ENCODE measurements at regions not wholly inside any gene's neighbourhood (a gene's known extent, or its start where the extent isn't known, plus 50 kb on each side); places are given as distances from the start of the nearest gene placed in this dataset.

DNA sequence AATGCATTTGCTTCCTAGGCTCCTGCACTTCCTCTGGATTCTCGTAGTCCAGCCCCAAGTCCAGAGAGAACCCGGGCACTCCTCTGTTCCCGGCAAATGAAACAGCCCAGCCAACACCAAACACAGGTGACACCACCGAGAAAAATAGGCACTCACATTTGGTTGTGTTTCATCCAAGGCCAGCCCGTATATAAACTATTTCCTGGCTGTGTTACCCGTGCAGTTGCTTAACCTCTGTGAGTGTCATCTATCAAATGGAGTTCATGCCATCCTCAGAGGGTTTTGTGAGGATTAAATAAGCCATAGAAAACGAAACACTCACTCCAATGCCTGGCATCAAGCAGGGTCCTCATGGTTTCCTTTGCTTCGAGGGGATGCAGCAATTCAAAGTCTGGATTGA is 115.2 kb downstream of the BOD1 start:
- TF ChIP-seq, protein P1, sequence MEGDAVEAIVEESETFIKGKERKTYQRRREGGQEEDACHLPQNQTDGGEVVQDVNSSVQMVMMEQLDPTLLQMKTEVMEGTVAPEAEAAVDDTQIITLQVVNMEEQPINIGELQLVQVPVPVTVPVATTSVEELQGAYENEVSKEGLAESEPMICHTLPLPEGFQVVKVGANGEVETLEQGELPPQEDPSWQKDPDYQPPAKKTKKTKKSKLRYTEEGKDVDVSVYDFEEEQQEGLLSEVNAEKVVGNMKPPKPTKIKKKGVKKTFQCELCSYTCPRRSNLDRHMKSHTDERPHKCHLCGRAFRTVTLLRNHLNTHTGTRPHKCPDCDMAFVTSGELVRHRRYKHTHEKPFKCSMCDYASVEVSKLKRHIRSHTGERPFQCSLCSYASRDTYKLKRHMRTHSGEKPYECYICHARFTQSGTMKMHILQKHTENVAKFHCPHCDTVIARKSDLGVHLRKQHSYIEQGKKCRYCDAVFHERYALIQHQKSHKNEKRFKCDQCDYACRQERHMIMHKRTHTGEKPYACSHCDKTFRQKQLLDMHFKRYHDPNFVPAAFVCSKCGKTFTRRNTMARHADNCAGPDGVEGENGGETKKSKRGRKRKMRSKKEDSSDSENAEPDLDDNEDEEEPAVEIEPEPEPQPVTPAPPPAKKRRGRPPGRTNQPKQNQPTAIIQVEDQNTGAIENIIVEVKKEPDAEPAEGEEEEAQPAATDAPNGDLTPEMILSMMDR (IDR thresholded peaks at IDR 0.05) = no peak
- TF ChIP-seq POLR2AphosphoS5 (IDR thresholded peaks at IDR 0.05) = no peak
- no peak for TF ChIP-seq EP300 (IDR thresholded peaks at IDR 0.05)

Measured in stomach (tissue), 4 donors.